ENCODE measurements at regions not wholly inside any gene's neighbourhood (a gene's known extent, or its start where the extent isn't known, plus 50 kb on each side); places are given as distances from the start of the nearest gene placed in this dataset.

GRCh38 chr2:12226653-12227052, 480.2 kb downstream of the LPIN1 start:
- H3K4me1 Mint-ChIP-seq (ENCODE audit: low read depth), result no peaks in the 10 kb centered on the region
- H3K27me3 Mint-ChIP-seq, result no peaks in the 10 kb centered on the region
- peaks cover 24% of the 10 kb centered on the region for H3K9me3 Mint-ChIP-seq
- DNase-seq, result no peak
- ATAC-seq, result no peak
- H3K4me3 Mint-ChIP-seq, result no peak overlapping the region
- peaks cover 14% of the 10 kb centered on the region for H3K36me3 Mint-ChIP-seq (ENCODE audit: low read depth)
- intact Hi-C loops (cut with micrococcal nuclease), result no loop called here
- ChIA-PET CTCF (no interaction called here), POLR2A (no interaction called here)
- H3K27ac Mint-ChIP-seq, result no peak overlapping the region
- no peak for TF ChIP-seq CTCF (IDR thresholded peaks at IDR 0.05)

GRCh38 chr2:12227941-12228608, 481.6 kb downstream of the LPIN1 start:
- Mint-ChIP-seq H3K27ac (no peak overlapping the region), H3K27me3 (no peaks in the 10 kb centered on the region), H3K4me3 (no peak overlapping the region), H3K4me1 (ENCODE audit: low read depth) (no peaks in the 10 kb centered on the region), H3K36me3 (ENCODE audit: low read depth) (peaks cover 10% of the 10 kb centered on the region), H3K9me3 (peaks cover 15% of the 10 kb centered on the region)
- TF ChIP-seq CTCF (IDR thresholded peaks at IDR 0.05), result no peak
- no peak for ATAC-seq
- no peak for DNase-seq
- intact Hi-C loops (cut with micrococcal nuclease), result no loop called here
- ChIA-PET POLR2A (interaction anchor here (0.6 to 1.5 kb wide), 2 partner anchors 47 to 490 kb away, joined by 4 read pairs; no protein-coding TSS in a partner anchor), CTCF (no interaction called here)

GRCh38 chr2:12231288-12231687, 484.9 kb downstream of the LPIN1 start:
- Mint-ChIP-seq H3K9me3 (no peaks in the 10 kb centered on the region), H3K4me1 (ENCODE audit: low read depth) (no peaks in the 10 kb centered on the region), H3K27ac (no peak overlapping the region), H3K27me3 (no peaks in the 10 kb centered on the region), H3K4me3 (no peak overlapping the region), H3K36me3 (ENCODE audit: low read depth) (no peaks in the 10 kb centered on the region)
- ChIA-PET CTCF (no interaction called here), POLR2A (no interaction called here)
- ATAC-seq, result no peak
- no peak for TF ChIP-seq CTCF (IDR thresholded peaks at IDR 0.05)
- no peak for DNase-seq
- intact Hi-C loops (cut with micrococcal nuclease), result no loop called here

- Mint-ChIP-seq H3K27ac (no peak overlapping the region), H3K9me3 (no peaks in the 10 kb centered on the region), H3K27me3 (no peaks in the 10 kb centered on the region), H3K4me3 (no peak overlapping the region), H3K36me3 (ENCODE audit: low read depth) (no peaks in the 10 kb centered on the region), H3K4me1 (ENCODE audit: low read depth) (no peaks in the 10 kb centered on the region)
- ChIA-PET POLR2A (no interaction called here), CTCF (no interaction called here)
- ATAC-seq, result no peak
- no peak for TF ChIP-seq CTCF (IDR thresholded peaks at IDR 0.05)
- intact Hi-C loops (cut with micrococcal nuclease), result no loop called here
- no peak for DNase-seq
These were observed 483.9 kb upstream of the TRIB2 start for GRCh38 chr2:12232876-12233275.

- DNase-seq, result no peak
- POLR2A ChIA-PET, result no interaction called here
- intact Hi-C loops (cut with micrococcal nuclease), result no loop called here
- no peaks in the 10 kb centered on the region for H3K36me3 Mint-ChIP-seq (ENCODE audit: low read depth)
- no peaks in the 10 kb centered on the region for H3K4me1 Mint-ChIP-seq (ENCODE audit: low read depth)
- CTCF ChIA-PET, result no interaction called here
- no peaks in the 10 kb centered on the region for H3K9me3 Mint-ChIP-seq
- H3K4me3 Mint-ChIP-seq, result no peak overlapping the region
- TF ChIP-seq CTCF (IDR thresholded peaks at IDR 0.05), result no peak
- no peak overlapping the region for H3K27ac Mint-ChIP-seq
- H3K27me3 Mint-ChIP-seq, result no peaks in the 10 kb centered on the region
- no peak for ATAC-seq
These were observed 480.4 kb upstream of the TRIB2 start for GRCh38 chr2:12236136-12236844.

Measured in activated CD8-positive, alpha-beta T cell treated with anti-CD3 and anti-CD28 coated beads for 36 hours (primary cell).